ENCODE measurements at regions not wholly inside any gene's neighbourhood (a gene's known extent, or its start where the extent isn't known, plus 50 kb on each side); places are given as distances from the start of the nearest gene placed in this dataset.

- no peaks in the 10 kb centered on the region for H3K9me2 ChIP-seq (ENCODE audit: insufficient read depth)
- no peak for DNase-seq
- peak overlapping the region; percentile 3; the same call in 1 of the 2 replicates for H3K27ac ChIP-seq
- H3F3A ChIP-seq (ENCODE audit: insufficient read depth, low read depth): peaks cover 16% of the 10 kb centered on the region; the same call in 1 of the 2 replicates
- H3K27me3 ChIP-seq (ENCODE audit: insufficient read depth, low read depth): no peaks in the 10 kb centered on the region
- H3K4me3 ChIP-seq: no peak overlapping the region
- no peaks in the 10 kb centered on the region for H3K79me2 ChIP-seq (ENCODE audit: low read depth)
- H2AFZ ChIP-seq: no peak overlapping the region
- no peaks in the 10 kb centered on the region for H3K36me3 ChIP-seq (ENCODE audit: low read depth)
- no peaks in the 10 kb centered on the region for H3K9me3 ChIP-seq (ENCODE audit: insufficient read depth, low read depth)
- no peak for TF ChIP-seq CTCF (conservative IDR thresholded peaks at IDR 0.05)
- no peak for TF ChIP-seq EZH2 (IDR thresholded peaks at IDR 0.05; ENCODE audit: low read depth)
- intact Hi-C loops (cut with micrococcal nuclease; ENCODE audit: unreplicated experiment): no loop called here
- POLR2A ChIA-PET (ENCODE audit: unreplicated experiment): no interaction called here
- CTCF ChIA-PET: no interaction called here
- H3K4me1 ChIP-seq (replicated peaks; ENCODE audit: insufficient read depth): peaks cover 31% of the 10 kb centered on the region
- no TSS peak for BruUV-seq (replicated peaks)
- H4K20me1 ChIP-seq (ENCODE audit: insufficient read depth): no peaks in the 10 kb centered on the region
- H3K4me2 ChIP-seq: no peak overlapping the region
These were observed 107.3 kb upstream of the DAPK1 start for GRCh38 chr9:87390361-87390760.

GRCh38 chr9:87392086-87392485 lies 105.6 kb upstream of the DAPK1 start:
- no TSS peak for BruUV-seq (replicated peaks)
- H3K4me1 ChIP-seq (replicated peaks; ENCODE audit: insufficient read depth): peaks cover 17% of the 10 kb centered on the region
- intact Hi-C loops (cut with micrococcal nuclease; ENCODE audit: unreplicated experiment): no loop called here
- TF ChIP-seq CTCF (conservative IDR thresholded peaks at IDR 0.05) (no peak), EZH2 (IDR thresholded peaks at IDR 0.05; ENCODE audit: low read depth) (no peak)
- no peaks in the 10 kb centered on the region for H3K9me3 ChIP-seq (ENCODE audit: insufficient read depth, low read depth)
- DNase-seq: no peak
- CTCF ChIA-PET: no interaction called here
- H3K4me3 ChIP-seq: no peak overlapping the region
- H3K79me2 ChIP-seq (ENCODE audit: low read depth): no peaks in the 10 kb centered on the region
- H4K20me1 ChIP-seq (ENCODE audit: insufficient read depth): no peaks in the 10 kb centered on the region
- POLR2A ChIA-PET (ENCODE audit: unreplicated experiment): no interaction called here
- no peaks in the 10 kb centered on the region for H3K9me2 ChIP-seq (ENCODE audit: insufficient read depth)
- H2AFZ ChIP-seq: no peak overlapping the region
- H3K27me3 ChIP-seq (ENCODE audit: insufficient read depth, low read depth): no peaks in the 10 kb centered on the region
- no peak overlapping the region for H3K4me2 ChIP-seq
- H3K27ac ChIP-seq: no peak overlapping the region
- H3F3A ChIP-seq (ENCODE audit: insufficient read depth, low read depth): peaks cover 4% of the 10 kb centered on the region; the same call in 1 of the 2 replicates
- no peaks in the 10 kb centered on the region for H3K36me3 ChIP-seq (ENCODE audit: low read depth)

DNA sequence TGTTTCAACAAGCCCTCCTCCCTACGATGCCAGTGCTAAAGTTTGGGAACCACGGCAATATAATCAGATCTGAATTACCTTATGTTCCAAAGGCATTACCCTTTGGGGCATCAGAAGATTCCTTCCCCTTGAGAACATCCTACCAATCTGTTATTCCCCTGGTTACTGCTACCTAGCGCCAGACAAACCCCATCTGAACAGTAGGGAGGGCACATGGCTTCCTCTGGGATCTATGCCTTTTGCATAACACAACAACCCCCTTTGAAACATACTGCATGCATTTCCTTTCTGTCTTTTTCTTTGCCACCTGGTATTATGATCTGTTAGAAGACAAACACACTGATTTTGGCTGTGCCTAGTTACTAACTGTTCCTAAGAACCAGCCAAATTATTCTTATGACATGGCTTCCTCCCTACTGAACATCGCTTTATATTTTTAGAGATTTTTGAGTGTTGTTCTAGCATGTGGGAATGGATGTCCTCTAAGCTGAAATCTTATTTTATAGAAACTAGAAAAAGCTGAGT lies 103.9 kb upstream of the DAPK1 start:
- no peak overlapping the region for H2AFZ ChIP-seq
- CTCF ChIA-PET: no interaction called here
- H3K9me3 ChIP-seq (ENCODE audit: insufficient read depth, low read depth): no peaks in the 10 kb centered on the region
- POLR2A ChIA-PET (ENCODE audit: unreplicated experiment): interaction anchor here (0.8 kb wide), 1 partner anchor 1761 kb away, joined by 9 read pairs; no protein-coding TSS in a partner anchor
- no peak overlapping the region for H3K4me2 ChIP-seq
- no peaks in the 10 kb centered on the region for H3K27me3 ChIP-seq (ENCODE audit: insufficient read depth, low read depth)
- no peaks in the 10 kb centered on the region for H3F3A ChIP-seq (ENCODE audit: insufficient read depth, low read depth)
- H3K4me3 ChIP-seq: no peak overlapping the region
- no peaks in the 10 kb centered on the region for H4K20me1 ChIP-seq (ENCODE audit: insufficient read depth)
- H3K4me1 ChIP-seq (replicated peaks; ENCODE audit: insufficient read depth): no peaks in the 10 kb centered on the region
- DNase-seq: no peak
- H3K79me2 ChIP-seq (ENCODE audit: low read depth): no peaks in the 10 kb centered on the region
- BruUV-seq (replicated peaks): no TSS peak
- H3K9me2 ChIP-seq (ENCODE audit: insufficient read depth): no peaks in the 10 kb centered on the region
- TF ChIP-seq CTCF (conservative IDR thresholded peaks at IDR 0.05): no peak
- no peak for TF ChIP-seq EZH2 (IDR thresholded peaks at IDR 0.05; ENCODE audit: low read depth)
- intact Hi-C loops (cut with micrococcal nuclease; ENCODE audit: unreplicated experiment): no loop called here
- no peak overlapping the region for H3K27ac ChIP-seq
- H3K36me3 ChIP-seq (ENCODE audit: low read depth): no peaks in the 10 kb centered on the region
